HEK293T (cell line): ENCODE measurements at regions not wholly inside any gene's neighbourhood (a gene's known extent, or its start where the extent isn't known, plus 50 kb on each side); places are given as distances from the start of the nearest gene placed in this dataset.

Experiments
- CTCF ChIA-PET: fragments of 350-600 bp; formaldehyde crosslinking; extraction: SDS; loops from one replicate; lab custom pipeline; 2021; ENCODE audit warnings: antibody characterized with exemption, inconsistent platforms; lab: Yijun Ruan, JAX
- POLR2A ChIA-PET: fragments of 350-600 bp; formaldehyde crosslinking; extraction: SDS; loops from one replicate; lab custom pipeline; 2020; ENCODE audit warnings: antibody characterized with exemption, inconsistent platforms; lab: Yijun Ruan, JAX
- DNase-seq: peaks from one replicate; pipeline ENCODE4 v3.0.0; 2012; ENCODE audit warnings: mixed read lengths; ENCODE audit errors: extremely low spot score
- ARNT ChIP-seq: fragments of 450-650 bp; IDR thresholded peaks from 2 replicates; pipeline ENCODE4 v1.6.1; 2017; ENCODE audit warnings: mild to moderate bottlenecking
- BHLHE40 ChIP-seq: fragments of 450-650 bp; IDR thresholded peaks from 2 replicates; pipeline ENCODE4 v1.6.1; 2016; ENCODE audit warnings: mild to moderate bottlenecking, moderate library complexity, borderline replicate concordance
- CTBP1 ChIP-seq: fragments of 450-650 bp; IDR thresholded peaks from 2 replicates; pipeline ENCODE4 v1.6.1; 2016; ENCODE audit warnings: borderline replicate concordance
- ELF4 ChIP-seq: fragments of 450-650 bp; IDR thresholded peaks from 2 replicates; pipeline ENCODE4 v1.6.1; 2017; ENCODE audit warnings: antibody characterized with exemption
- FOXA1 ChIP-seq: fragments of 450-650 bp; IDR thresholded peaks from 2 replicates; pipeline ENCODE4 v1.6.1; 2016; ENCODE audit warnings: mild to moderate bottlenecking
- FOXK2 ChIP-seq: fragments of 450-650 bp; IDR thresholded peaks from 2 replicates; pipeline ENCODE4 v1.6.1; 2016; ENCODE audit warnings: mild to moderate bottlenecking
- FOXM1 ChIP-seq: fragments of 450-650 bp; IDR thresholded peaks from 2 replicates; pipeline ENCODE4 v1.6.1; 2017; ENCODE audit warnings: mild to moderate bottlenecking, borderline replicate concordance
- HDGF ChIP-seq: fragments of 450-650 bp; IDR thresholded peaks from 2 replicates; pipeline ENCODE4 v1.6.1; 2017; ENCODE audit warnings: antibody characterized with exemption, borderline replicate concordance
- L3MBTL2 ChIP-seq: fragments of 450-650 bp; conservative IDR thresholded peaks from 2 replicates; pipeline ENCODE4 v1.6.1; 2016; ENCODE audit warnings: mild to moderate bottlenecking
- LEF1 ChIP-seq: fragments of 450-650 bp; IDR thresholded peaks from 2 replicates; pipeline ENCODE4 v1.6.1; 2017; ENCODE audit warnings: mild to moderate bottlenecking, borderline replicate concordance
- NFRKB ChIP-seq: fragments of 450-650 bp; IDR thresholded peaks from 2 replicates; pipeline ENCODE4 v1.6.1; 2016; ENCODE audit warnings: mild to moderate bottlenecking, moderate library complexity
- SP1 ChIP-seq: fragments of 450-650 bp; IDR thresholded peaks from 2 replicates; pipeline ENCODE4 v1.6.1; 2017
- SUZ12 ChIP-seq: fragments of 450-650 bp; IDR thresholded peaks from 2 replicates; pipeline ENCODE4 v1.6.1; 2016; ENCODE audit warnings: mild to moderate bottlenecking
- TARDBP ChIP-seq: fragments of 450-650 bp; IDR thresholded peaks from 2 replicates; pipeline ENCODE4 v1.6.1; 2016
- ZNF384 ChIP-seq: fragments of 450-650 bp; IDR thresholded peaks from 2 replicates; pipeline ENCODE4 v1.6.1; 2016
- TF ChIP-seq, protein P1 (sequence below): fragments of 450-650 bp; IDR thresholded peaks from 2 replicates; pipeline ENCODE4 v1.6.1; 2016

DNA sequence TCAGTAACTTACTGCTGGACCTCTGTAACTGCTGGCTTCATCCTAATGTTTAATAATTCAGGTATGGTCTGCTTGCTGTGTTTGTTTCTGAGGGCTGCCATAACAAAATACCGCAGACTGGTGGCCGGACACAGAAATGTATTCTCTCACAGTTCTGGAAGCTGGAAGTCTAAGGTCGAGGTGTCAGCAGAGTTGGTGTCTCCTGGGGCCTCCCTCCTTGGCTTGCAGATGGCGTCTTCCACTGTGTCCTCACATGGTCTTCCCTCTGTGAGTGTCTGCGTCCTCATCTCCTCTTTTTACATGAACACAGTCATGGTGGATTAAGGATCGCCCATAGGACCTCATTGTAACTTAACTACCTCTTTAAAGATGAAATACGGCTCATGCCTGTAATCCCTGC, 389.7 kb upstream of the JARID2 start:
- no peak for TF ChIP-seq FOXA1
- no peak for TF ChIP-seq ARNT
- no peak for TF ChIP-seq FOXM1
- TF ChIP-seq BHLHE40: no peak
- TF ChIP-seq SUZ12: no peak
- TF ChIP-seq FOXK2: no peak
- TF ChIP-seq LEF1: no peak
- TF ChIP-seq ELF4: no peak
- TF ChIP-seq HDGF: no peak
- TF ChIP-seq, protein P1, sequence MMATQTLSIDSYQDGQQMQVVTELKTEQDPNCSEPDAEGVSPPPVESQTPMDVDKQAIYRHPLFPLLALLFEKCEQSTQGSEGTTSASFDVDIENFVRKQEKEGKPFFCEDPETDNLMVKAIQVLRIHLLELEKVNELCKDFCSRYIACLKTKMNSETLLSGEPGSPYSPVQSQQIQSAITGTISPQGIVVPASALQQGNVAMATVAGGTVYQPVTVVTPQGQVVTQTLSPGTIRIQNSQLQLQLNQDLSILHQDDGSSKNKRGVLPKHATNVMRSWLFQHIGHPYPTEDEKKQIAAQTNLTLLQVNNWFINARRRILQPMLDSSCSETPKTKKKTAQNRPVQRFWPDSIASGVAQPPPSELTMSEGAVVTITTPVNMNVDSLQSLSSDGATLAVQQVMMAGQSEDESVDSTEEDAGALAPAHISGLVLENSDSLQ: no peak
- no peak for TF ChIP-seq TARDBP
- no peak for TF ChIP-seq CTBP1
- no peak for DNase-seq
- CTCF ChIA-PET: no interaction called here
- POLR2A ChIA-PET: no interaction called here

DNA sequence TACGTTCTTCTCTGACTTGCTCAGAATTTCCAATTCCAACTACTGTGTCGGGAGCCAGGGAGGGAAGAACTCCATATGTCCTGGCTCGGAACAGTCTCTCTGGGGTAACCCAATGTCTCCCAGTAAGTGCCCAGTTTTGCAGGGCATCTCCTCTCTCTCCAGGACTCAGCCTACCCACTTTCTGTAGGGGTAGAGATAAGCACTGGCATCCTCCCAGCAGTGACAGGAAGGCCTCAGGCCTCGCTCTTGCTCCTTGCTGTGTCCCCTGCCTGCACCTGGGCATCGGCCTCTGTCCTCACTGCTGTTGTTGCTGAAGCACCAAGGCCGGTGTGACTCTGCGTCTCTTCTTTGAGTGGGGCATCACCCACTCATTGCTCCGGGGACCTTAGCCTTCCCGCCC, 388.9 kb upstream of the JARID2 start:
- POLR2A ChIA-PET: no interaction called here
- no peak for DNase-seq
- CTCF ChIA-PET: no interaction called here
- TF ChIP-seq ZNF384 (no peak), BHLHE40 (no peak), FOXA1 (no peak), SUZ12 (no peak), FOXK2 (no peak), HDGF (no peak), TARDBP (no peak), NFRKB (no peak), SP1 (no peak), FOXM1 (no peak), LEF1 (no peak), CTBP1 (no peak)
- TF ChIP-seq, protein P1: no peak

DNA sequence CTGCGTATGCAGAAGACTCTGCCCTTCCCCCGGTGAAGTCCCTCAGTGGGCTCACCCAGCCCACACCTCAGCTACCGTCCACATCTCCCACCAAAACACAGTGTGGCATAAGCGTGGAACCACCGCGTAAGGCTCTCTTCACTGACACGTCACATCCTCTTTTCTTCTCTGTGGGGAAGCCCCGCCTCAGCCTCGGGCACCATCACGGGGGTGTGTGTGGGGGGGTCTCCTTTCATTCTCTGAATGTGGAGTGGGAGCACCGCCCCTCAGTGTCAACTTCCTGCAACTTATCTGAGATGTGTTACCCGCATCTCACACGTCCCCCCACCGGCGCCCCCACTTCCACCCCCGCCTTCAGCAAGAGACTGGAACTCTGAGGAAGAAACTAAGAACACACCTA, 388.4 kb upstream of the JARID2 start:
- CTCF ChIA-PET: no interaction called here
- TF ChIP-seq ELF4 (no peak), LEF1 (no peak), L3MBTL2 (no peak), SP1 (no peak), HDGF (no peak), ARNT (no peak), NFRKB (no peak)
- POLR2A ChIA-PET: no interaction called here
- no peak for DNase-seq

DNA sequence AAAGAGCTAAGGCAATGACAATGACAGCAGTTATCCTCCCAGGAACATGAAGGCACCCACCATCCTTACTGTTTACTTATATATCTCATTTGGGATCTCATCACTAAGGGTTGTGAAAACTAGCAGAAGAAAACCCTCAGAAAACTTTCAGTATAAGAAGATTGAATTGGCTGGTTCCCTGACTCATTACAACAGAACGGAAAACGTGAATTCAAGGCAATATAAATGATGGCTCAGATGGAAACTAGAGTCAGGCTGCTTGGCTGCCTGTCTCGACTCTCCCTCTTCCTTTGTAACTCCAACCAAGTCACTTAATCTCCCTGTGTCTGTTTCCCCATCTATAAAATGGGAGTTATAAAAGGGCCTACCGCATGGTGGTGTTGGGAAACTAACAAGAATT, 387.1 kb upstream of the JARID2 start:
- ChIA-PET CTCF (interaction anchor here (1.6 kb wide), 1 partner anchor 24 kb away, joined by 4 read pairs; no protein-coding TSS in a partner anchor), POLR2A (no interaction called here)
- no peak for TF ChIP-seq BHLHE40
- no peak for TF ChIP-seq ZNF384
- TF ChIP-seq, protein P1: no peak
- TF ChIP-seq NFRKB: no peak
- TF ChIP-seq FOXM1: no peak
- TF ChIP-seq ELF4: no peak
- TF ChIP-seq HDGF: no peak
- TF ChIP-seq ARNT: no peak
- DNase-seq: no peak

DNA sequence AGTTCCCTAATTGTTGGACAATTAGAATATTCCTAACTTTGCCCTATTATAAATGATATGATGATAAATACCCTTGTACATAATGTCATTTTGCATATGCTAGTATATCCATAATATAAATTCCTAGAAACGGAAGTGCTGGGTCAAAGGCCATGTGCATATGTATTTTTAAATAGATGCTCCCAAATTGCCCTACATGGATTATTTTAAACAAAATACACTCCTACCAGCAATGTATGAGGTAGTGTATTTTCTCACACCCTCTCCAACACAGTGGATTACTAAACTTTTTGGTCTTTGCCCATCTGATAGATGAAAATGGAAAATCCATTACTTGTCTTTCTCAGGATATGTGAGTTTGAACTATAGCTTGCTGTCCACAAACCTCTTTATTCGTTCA, 385.1 kb upstream of the JARID2 start:
- TF ChIP-seq FOXA1: no peak
- TF ChIP-seq TARDBP: no peak
- no peak for TF ChIP-seq FOXK2
- no peak for TF ChIP-seq SUZ12
- no peak for TF ChIP-seq SP1
- TF ChIP-seq NFRKB: no peak
- no peak for TF ChIP-seq L3MBTL2
- no peak for TF ChIP-seq HDGF
- TF ChIP-seq CTBP1: no peak
- no peak for TF ChIP-seq ARNT
- TF ChIP-seq, protein P1: no peak
- no peak for TF ChIP-seq ZNF384
- TF ChIP-seq LEF1: no peak
- no peak for TF ChIP-seq ELF4
- no peak for TF ChIP-seq BHLHE40
- no peak for TF ChIP-seq FOXM1
- no peak for DNase-seq
- ChIA-PET CTCF (no interaction called here), POLR2A (no interaction called here)

DNA sequence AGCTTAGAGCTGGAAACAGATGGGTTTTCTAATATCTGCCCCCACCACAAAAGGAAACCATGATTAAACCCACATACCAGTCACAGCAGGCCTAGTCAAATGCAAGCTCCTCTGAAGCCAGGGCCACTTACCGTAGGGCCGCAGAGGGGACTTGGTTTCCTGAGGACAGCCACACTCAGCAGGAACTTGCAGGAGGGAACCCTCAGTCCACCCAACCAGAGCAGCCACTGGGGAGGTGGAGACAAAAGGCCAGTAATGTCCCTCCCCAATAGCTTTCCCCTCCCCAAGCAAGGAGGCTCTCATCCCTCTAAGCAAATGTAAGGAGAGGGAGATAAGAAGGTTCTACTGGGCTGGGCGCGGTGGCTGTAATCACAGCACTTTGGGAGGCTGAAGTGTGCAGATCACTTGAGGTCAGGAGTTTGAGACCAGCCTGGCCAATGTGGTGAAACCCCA, 384.4 kb upstream of the JARID2 start:
- no peak for DNase-seq
- ChIA-PET POLR2A (no interaction called here), CTCF (no interaction called here)
- no peak for TF ChIP-seq BHLHE40
- TF ChIP-seq TARDBP: no peak
- TF ChIP-seq LEF1: no peak
- TF ChIP-seq SUZ12: no peak
- TF ChIP-seq ELF4: no peak
- no peak for TF ChIP-seq L3MBTL2
- no peak for TF ChIP-seq CTBP1
- TF ChIP-seq HDGF: no peak
- no peak for TF ChIP-seq FOXA1
- TF ChIP-seq SP1: no peak
- no peak for TF ChIP-seq FOXM1
- TF ChIP-seq, protein P1: no peak
- no peak for TF ChIP-seq ARNT
- TF ChIP-seq ZNF384: no peak
